NCI-H524 (cell line): ENCODE measurements at regions not wholly inside any gene's neighbourhood (a gene's known extent, or its start where the extent isn't known, plus 50 kb on each side); places are given as distances from the start of the nearest gene placed in this dataset.
A peak's percentile ranks its signal among the peaks of the same experiment; 100 is the strongest.
"Not testable (repeated sequence)": the region's sequence is repeated elsewhere in the genome, so short reads cannot be mapped to it uniquely, and the experiment has no call there.

Experiments
- DNase-seq, 2 experiments: peaks; one replicate each; lab custom pipeline; 2025; lab: John Stamatoyannopoulos, UW

DNA sequence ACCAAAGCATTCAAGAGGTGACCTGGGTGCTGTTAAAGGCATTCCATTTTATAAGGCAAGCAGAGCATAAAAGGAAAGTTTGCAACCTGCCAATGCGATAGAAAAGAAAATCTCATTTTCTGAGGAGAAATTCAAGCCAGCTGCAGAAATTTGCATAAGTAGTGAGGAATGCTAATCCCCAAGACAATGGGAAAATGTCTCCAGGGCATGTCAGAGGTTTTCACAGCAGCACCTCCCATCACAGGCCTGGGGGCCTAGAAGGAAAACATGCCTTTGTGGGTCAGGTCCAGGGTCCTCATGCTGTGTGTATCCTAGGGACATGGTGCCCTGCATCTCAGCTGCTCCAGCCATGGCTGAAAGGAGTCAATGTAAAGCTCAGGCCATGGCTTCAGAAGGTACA is 775.8 kb downstream of the IGSF11 start:
- DNase-seq = not testable (repeated sequence)

DNA sequence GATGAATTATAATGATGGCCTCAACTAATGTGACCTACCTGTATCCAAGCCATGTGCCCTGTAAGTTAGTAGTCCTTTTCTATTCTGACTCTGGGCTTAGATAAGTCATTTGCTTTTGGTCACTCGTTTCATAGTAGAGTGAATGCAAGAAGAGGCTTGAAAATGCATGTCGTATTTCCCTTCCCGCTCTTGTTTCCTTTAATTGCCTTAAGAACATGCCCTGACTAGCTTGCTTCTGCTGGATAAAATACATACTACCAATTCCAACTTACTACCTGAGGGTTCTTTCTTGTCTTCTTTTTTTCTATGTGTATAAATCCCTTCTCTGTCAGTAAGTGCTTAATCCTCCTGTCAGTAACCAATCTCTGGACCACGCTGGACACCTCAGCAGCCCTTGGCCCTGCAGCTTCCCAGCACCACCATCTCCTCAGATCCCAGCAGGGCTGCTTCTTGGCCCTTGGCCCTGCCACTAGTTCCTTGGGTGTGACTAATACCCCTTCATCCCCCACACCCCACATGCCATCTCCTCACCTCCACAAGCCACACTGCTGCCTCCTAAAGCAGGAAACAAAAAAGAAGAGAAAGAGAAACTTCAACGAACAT is 771.7 kb downstream of the IGSF11 start:
- no peak for DNase-seq

DNA sequence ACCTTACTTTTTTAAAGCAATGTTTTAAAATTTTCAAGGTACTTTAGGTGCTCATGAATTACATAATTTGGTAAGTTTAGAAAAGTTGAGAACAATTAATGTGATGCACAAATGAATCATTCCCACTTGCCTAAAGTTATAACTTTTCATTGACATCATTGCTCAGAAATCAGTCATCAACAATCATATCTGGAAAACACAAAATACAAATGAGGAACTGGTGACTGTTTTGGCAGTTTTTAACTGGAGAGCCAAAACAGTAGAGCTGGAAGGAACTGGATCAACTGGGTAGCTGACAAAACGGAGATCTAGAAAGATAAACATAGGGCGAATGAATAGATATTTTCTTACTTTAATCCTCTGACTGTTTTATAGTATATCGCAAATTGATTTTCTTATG is 767.1 kb downstream of the IGSF11 start:
- no peak for DNase-seq

DNA sequence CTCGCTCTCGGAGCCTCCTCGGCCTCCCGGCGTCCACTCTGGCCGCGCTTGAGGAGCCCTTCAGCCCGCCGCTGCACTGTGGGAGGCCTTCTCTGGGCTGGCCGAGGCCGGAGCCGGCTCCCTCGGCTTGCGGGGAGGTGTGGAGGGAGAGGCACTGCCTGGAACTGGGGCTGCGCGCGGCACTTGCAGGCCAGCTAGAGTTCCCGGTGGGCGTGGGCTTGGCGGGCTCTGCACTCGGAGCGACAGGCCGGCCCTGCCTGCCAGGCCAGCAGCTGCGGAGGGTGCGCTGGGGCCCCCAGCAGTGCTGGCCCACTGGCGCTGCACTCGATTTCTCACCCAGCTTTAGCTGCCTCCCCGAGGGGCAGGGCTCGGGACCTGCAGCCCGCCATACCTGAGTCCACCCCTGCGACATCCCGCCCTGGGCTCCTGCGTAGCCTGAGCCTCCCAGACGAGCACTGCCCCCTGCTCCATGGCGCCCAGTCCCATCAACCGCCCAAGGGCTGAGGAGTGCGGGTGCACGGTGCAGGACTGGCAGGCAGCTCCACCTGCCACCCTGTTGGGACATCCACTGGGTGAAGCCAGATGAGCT is 765.0 kb downstream of the IGSF11 start:
- DNase-seq = no peak

DNA sequence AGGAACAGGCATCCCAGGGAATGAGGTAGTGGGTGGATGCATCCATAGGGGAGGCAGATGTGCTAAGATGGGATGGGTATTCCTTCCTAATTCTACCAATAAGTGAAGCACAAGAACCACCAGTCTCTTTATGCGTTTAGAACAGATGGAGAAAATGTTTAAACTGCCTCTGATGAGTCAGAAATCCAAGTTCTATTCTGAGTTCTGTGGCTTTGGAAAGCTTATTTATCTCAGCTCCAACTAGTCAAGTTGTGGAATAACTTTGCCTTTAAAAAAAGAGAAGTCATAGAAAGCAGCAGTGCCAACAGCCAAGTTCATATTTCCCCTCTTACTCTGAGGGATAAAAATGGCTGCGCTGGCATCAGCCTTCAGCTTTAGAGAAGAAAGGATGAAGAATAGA is 761.7 kb downstream of the IGSF11 start:
- DNase-seq = no peak

DNA sequence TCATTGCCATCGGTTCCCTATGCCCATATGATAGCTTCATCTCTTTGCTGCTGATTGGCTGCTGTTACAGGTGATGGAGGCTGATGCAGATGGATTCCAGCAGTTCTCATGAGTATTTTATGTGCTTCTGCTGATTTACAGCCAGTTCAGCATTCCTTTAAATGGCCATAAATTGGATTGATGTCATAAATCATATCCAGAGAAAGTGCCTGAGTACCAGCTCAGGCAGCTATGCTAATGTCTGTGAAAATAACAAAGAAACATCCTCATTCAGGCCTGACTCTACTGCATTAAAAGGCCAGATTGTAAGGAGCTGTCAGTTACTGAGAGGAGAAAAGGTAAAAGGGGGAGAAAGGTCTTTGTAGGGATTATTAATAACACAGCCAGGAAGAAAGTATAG is 756.8 kb downstream of the IGSF11 start:
- DNase-seq = no peak

DNA sequence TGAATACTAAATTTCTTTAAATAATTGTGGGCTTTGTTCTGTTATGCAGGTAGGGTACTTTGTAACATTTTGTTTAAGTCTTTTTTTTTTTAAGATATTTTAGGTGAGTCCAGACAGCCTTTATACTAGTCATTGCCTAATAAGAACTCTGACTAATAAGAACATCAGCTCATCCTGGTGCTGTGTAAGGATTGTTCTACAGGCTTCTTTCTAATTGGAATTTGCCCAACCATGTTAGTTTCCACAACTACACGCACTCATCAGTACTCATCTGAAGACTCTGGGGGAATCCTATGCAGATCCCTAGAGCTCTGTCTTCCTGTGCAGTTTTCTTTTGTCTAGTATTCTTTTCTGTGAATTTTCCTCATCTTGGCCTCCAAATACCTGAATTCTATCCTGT is 741.8 kb downstream of the IGSF11 start:
- no peak for DNase-seq

DNA sequence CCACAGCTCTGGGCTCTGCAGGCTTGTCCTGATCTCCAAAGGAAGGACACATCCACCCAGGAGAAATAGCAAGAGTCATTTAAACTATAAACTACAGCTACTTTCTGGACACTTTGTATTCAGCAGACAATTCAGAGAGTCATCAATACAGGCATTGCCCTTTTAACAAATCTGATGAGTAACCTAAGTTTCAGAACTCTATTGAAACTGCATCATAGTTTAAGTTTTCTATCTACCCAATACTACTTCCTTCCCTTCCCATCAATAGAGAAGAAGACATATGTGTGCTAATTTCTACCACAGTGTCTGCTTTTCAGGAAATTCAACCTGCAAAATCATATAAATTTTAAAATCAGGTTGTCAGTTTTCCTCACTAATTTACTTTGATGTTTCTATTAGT is 736.5 kb downstream of the IGSF11 start:
- no peak for DNase-seq

DNA sequence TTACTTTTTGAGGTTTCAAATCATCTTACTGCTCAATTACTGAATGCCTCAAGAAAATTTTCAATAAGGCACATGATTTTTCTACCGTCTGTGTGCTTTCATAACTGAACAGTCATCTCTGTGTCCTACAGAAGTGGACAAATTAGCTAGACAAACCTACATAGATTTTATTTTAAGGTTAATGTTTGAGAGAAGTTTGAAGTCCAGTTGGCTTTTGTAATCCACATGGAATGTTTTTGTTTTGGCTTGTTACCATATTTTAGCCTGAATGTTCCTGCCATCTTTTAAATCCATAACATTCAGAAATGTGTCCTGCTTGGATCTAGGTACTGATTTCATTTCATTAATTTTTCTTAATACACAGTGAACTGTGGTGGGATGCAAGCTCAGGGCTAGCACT is 730.1 kb downstream of the IGSF11 start:
- no peak for DNase-seq

DNA sequence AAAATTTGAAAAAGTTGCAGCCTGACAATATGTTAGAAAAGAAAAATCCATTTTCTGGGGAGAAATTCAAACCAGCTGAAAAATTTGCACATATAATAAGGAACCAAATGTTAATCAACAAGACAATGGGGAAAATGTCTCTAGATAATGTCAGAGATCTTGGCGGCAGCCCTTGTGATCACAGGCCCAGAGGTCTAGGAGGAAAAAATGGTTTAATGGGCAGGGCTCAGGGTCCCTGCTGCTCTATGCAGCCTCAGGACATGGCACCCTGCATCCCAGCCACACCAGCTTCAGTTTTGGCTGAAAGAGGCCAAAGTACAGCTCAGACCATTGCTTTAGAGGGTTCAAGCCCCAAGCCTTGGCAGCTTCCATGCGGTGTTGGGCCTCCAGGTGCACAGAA is 701.9 kb downstream of the IGSF11 start:
- DNase-seq = no peak

DNA sequence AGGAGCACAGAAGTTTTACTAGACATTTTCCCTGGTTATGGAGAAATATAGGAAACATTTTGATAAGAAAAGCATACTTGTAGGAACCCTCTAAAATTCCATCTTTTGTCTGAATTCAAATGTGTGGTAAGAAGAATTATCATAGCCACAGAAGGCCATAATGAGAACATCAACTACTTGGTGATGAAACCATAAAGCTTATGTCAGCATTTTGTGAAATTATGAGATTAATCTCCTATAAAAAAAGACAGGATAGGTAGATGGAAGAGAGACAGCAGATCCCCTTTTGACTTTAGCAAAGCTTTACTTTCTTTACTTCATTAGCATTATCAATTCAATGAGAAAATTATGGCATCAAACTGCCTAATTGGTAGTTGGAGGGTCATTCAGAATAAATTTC is 697.0 kb downstream of the IGSF11 start:
- no peak for DNase-seq

DNA sequence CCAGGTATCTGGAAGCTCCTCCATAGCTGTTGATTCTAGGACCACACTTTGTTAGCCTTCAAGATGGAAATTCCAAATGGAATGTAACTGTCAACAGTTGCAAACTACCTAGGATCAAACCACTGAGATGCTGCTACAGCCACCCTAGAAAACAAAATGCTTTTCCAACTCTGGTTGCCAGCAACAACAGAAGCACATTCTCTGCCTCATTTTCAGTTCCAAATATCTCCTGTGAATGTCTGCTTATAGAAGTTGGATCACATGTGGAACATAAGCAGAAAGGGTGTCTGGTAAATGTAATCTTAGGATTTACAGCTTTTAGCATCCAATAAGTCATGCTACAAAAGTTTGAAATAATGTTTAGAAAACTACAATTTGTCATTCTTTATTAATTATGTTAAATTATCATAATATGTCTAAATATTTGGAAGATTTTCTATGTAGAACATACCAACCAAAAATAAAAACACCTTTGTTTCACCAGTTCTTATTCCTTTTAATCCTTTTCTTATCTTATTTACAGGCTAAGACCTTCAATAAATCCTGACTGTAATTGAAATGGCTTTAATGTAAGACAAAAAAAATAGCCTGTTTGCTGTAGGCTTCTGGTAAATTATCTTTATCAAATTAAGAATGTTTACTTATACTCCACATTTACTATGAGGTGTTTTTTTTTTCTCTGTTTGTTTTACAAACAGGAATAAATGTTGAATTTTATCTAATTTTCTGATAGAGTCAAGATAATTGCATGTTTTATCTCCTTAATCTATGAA is 687.1 kb downstream of the IGSF11 start:
- DNase-seq = no peak

DNA sequence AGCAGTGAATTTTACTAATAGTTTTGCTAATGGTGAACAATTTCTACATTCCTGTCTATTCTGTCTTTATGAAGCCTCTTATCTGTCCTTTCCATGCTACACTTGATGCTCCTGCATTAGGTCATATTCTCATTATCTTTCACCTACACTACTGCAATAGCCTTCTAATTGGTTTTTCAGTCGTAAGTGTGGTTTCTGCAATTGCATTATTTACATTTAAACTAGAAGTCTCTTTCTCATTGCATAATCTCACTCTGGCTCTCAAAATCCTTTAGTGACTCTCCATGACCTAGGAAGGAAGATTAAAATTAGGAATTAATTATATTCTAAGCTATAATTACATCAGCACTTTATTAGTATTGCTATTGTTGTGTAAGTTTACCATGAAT is 686.5 kb downstream of the IGSF11 start:
- DNase-seq = no peak

DNA sequence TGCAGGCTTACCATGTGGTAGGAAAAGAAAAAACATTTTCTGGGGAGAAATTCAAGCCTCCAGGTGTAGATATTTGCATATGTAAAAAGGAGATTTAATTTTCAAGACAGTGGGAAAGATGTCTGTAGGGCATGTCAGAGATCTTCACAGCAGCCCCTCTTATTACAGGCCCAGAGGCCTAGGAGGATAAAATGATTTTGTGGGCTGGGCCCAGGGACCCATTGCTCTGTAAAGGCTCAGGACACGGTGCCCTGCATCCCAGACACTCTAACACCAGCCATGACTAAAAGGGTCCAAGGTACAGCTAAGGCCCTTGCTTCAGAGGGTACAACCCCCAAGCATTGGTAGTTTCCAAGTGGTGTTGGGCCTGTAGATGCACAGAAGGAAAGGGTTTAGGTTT is 680.1 kb downstream of the IGSF11 start:
- no peak for DNase-seq

DNA sequence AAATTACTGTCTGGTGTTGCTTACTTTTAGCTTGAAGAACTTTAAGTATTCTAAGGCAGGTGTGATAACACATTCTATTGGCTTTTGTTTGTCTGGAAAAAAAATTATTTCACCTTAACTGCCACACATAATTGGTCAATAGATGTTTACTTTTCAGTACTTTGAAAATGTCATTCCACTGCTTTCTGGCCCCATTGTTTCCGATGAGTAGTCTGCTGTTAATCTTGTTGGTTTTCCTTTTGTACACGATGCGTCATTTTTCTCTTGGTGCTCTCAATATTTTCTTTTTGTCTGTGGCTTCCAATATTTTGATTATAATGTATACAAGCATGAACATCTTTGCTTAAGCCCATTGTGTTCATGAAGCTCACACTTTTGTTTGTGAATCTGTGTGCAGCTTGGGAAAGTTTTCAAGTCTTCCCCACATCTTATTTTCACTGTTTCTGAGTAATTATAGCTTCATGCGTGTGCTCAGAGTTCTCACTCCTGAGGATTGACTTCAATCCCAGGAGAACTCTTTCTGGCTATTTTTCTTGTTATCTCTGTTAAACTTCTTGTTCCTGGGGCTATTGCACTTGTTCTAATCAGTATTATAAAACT is 664.7 kb downstream of the IGSF11 start:
- no peak for DNase-seq

DNA sequence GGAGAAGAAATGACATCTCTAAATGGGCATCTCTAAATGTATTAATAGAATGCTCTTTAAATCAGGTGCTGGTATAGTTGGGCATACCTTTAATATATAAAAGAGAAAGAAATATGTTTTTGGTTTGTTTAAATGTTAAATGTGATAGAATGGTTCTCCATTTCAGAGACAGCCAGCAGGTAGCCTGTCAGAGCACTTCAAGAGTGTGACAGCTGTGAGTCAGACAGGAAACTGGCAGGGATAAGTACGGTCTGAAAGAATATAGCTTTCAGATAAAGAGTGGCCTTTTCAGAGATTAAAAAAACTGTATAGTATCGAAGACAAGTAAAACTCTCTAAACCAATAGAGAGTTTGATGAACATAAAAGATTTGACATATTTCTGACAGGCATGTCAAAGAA is 654.1 kb downstream of the IGSF11 start:
- DNase-seq = peak; percentile 37 to 74

DNA sequence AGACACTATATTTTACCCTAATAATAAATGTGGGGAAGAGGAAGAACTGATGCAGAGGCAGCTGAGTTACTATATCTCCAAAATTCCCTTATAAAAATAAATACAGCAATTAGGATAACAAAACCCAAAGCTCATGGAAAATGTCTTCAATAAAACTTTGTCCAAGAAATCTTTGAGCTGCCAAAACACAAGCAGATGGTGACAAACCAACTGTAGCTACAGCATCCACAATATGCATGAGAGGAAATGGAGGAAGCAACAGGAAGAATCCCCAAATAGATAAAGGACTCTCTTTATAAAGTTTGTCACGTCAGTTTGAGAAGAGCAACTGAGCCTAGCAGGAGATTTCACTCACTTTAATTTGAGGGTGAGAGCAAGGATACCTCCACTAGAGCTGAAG is 638.2 kb downstream of the IGSF11 start:
- no peak for DNase-seq

DNA sequence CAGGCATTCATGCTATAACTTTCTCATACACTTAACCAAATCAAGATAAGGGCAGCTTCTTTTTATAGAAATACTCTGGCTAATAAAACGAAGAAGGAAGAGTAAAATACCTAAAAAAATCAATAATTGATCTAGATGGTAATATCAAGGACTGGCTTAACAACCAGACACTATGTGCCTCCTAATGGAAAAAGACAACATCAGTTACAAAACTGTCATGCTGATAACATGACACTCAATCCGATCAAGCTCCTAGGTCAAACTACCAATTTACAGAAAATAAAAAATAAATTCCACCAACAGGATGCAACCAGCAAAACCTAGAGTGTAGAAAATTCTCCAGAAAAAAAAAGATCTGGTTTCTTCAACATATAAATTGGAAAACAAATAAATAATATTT is 634.6 kb downstream of the IGSF11 start:
- DNase-seq = no peak

DNA sequence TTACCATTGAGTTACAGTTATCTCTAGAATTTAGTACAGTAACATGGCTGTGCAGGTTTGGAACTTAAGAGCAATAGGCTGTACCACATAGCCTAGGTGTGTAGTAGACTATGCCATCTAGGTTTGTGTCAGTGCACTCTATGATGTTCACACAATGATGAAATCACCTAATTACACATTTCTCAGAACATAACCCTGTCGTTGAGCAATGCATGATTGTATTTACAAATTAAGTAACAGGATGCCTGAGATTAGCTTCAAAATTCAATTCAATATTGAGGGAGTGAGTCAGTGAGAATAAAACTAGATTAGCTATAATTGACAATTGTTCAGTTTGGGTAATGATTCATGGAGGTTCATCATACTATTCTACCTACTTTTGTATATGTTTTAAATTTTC is 633.8 kb downstream of the IGSF11 start:
- DNase-seq = no peak

DNA sequence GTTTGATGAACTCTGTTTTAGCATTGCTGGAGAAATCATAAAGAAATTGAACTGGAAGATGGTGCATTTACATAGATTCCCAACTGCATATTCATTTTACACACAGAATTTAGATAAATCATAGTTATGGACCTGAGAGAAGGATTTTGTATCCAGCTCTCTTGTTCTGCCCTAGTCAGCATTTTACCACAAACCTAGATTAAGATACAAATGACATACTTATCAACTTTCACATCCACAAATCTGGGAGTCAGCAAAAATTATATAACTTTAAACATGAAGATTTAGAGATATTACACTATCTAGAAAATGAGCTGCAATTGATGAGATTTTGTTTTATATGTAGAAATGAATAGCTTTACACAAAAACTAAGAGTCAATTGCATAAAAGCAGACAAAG is 632.8 kb downstream of the IGSF11 start:
- DNase-seq = no peak

DNA sequence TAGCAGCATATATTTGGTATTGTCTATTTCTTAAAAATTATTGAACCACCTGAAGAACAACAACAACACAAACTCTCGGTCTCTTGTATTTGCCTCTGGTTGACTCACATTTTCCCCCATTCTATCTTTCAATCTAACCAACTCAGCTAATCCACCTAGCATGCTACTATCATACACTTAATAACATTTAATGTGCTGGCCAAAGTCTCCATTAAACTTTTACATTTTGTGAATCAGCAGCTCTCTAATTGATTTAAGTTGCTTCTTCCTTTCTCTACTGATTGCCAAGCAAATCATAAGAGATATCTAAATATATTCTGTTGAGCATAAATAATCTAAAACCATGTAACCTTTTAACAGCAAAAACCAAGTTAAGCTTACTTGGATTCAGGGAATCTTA is 631.7 kb downstream of the IGSF11 start:
- DNase-seq = no peak

DNA sequence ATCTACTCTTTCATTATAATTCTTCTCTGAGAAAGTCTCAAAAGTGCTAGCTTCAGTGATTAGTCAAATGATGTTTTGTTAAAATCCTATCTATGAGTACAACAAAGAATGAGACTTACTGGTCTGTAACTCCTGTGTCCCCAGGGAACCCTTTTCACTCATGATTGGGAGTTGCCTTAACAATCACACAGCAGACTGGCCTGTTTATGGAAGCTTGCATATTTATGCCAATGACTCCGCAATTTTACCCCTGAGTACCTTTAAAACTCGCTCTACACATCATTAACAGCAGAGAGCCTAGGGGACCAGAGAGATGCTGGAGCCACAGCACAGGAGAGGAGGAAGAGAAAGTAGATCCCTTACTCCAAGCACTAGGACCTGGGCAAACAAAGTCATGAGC is 628.1 kb downstream of the IGSF11 start:
- DNase-seq = no peak

DNA sequence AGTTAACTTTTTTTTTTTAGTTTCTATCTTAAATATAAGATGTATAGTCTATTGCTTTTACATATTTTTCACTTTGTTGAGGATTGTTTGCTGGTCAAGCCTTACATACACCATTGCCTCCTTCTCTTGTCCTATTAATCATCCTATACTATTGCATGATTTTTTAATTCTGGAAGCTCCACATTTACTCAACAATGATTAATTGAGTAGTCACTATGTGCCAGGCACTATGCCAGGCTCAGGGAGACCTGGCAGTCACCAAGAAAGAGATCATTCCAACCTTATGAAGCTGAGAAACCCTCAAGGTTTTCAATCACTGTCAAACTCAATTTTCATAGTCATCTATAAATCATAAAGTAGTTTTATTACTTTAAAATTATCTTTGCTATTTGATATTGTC is 626.2 kb downstream of the IGSF11 start:
- no peak for DNase-seq
